GM12891 (cell line): ENCODE measurements at regions not wholly inside any gene's neighbourhood (a gene's known extent, or its start where the extent isn't known, plus 50 kb on each side); places are given as distances from the start of the nearest gene placed in this dataset.

Experiments
- PAX5 ChIP-seq: IDR thresholded peaks from 2 replicates; pipeline ENCODE4 v1.6.1; 2011; ENCODE audit warnings: low read length, moderate library complexity, mild to moderate bottlenecking; ENCODE audit not compliant: insufficient read depth, severe bottlenecking
- POLR2A ChIP-seq: IDR thresholded peaks from 2 replicates; pipeline ENCODE4 v1.6.1; 2011; ENCODE audit warnings: low read depth, low read length, control low read depth
- POLR2AphosphoS5 ChIP-seq: IDR thresholded peaks from 2 replicates; pipeline ENCODE4 v1.6.1; 2011; ENCODE audit warnings: low read depth, low read length, control low read depth
- POU2F2 ChIP-seq: IDR thresholded peaks from 2 replicates; pipeline ENCODE4 v1.6.1; 2011; ENCODE audit warnings: low read depth, mild to moderate bottlenecking, control low read depth, low read length, moderate library complexity
- SPI1 ChIP-seq: IDR thresholded peaks from 2 replicates; pipeline ENCODE4 v1.6.1; 2011; ENCODE audit warnings: low read depth, low read length, control low read depth
- TAF1 ChIP-seq: IDR thresholded peaks from 2 replicates; pipeline ENCODE4 v1.6.1; 2011; ENCODE audit warnings: low read depth, low read length, control low read depth

- no peak for TF ChIP-seq PAX5
- no peak for TF ChIP-seq POLR2AphosphoS5
- no peak for TF ChIP-seq POLR2A
- no peak for TF ChIP-seq TAF1
- no peak for TF ChIP-seq SPI1
- no peak for TF ChIP-seq POU2F2
Observed at GRCh38 chr2:194062401-194062800, 1594.6 kb upstream of the SLC39A10 start.
